ENCODE measurements at regions not wholly inside any gene's neighbourhood (a gene's known extent, or its start where the extent isn't known, plus 50 kb on each side); places are given as distances from the start of the nearest gene placed in this dataset.

DNA sequence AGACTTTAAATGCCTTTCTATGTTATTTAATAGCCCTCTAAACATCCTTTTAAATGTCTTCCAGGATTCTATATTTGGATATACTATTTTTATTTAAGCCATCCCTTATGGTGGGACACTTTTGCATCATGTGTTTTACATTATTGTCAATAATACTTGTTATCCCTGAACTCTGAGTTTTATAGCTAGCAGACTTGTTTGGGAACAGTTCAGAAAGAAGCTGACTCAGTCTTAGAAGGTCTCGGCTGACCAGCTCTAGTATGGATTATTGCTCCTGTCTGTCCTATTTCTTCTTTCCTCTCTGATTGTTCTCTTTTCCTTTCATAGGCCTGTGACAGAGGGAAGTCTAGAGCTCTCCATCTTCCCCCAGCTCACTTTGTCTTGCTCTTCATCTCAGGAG, 77.3 kb upstream of the CXCR4 start:
- intact Hi-C loops (cut with DNase I), result no loop called here
- no peaks in the 10 kb centered on the region for H3K36me3 ChIP-seq
- H3K4me1 ChIP-seq, result no peaks in the 10 kb centered on the region
- WGBS, 2 donors, result 60 to 72% methylated on average over 1 of the region's 1 CpG
- no peak for DNase-seq
- H3K27me3 ChIP-seq, result no peaks in the 10 kb centered on the region
- TF ChIP-seq, protein P1, sequence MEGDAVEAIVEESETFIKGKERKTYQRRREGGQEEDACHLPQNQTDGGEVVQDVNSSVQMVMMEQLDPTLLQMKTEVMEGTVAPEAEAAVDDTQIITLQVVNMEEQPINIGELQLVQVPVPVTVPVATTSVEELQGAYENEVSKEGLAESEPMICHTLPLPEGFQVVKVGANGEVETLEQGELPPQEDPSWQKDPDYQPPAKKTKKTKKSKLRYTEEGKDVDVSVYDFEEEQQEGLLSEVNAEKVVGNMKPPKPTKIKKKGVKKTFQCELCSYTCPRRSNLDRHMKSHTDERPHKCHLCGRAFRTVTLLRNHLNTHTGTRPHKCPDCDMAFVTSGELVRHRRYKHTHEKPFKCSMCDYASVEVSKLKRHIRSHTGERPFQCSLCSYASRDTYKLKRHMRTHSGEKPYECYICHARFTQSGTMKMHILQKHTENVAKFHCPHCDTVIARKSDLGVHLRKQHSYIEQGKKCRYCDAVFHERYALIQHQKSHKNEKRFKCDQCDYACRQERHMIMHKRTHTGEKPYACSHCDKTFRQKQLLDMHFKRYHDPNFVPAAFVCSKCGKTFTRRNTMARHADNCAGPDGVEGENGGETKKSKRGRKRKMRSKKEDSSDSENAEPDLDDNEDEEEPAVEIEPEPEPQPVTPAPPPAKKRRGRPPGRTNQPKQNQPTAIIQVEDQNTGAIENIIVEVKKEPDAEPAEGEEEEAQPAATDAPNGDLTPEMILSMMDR (IDR thresholded peaks at IDR 0.05), result no peak
- TF ChIP-seq POLR2AphosphoS5 (IDR thresholded peaks at IDR 0.05) (no peak), EP300 (IDR thresholded peaks at IDR 0.05) (no peak), POLR2A (IDR thresholded peaks at IDR 0.05) (no peak)
- no peaks in the 10 kb centered on the region for H3K9me3 ChIP-seq
- H3K4me3 ChIP-seq, result no peak overlapping the region
- no peak overlapping the region for H3K27ac ChIP-seq

DNA sequence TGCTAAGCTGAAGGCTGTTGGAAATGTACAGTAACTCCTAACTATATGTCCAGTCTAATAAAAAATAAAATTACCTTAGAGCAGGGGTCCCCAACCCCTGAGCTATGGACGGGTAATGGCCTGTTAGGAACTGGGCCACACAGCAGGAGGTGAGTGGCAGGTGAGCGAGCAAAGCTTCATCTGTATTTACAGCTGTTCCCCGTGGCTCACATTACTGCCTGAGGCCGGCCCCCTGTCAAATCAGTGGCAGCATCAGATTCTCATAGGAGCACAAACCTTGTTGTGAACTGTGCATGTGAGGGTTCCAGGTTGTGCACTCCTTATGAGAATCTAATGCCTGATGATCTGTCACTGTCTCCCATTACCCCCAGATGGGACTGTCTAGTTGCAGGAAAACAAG, 73.1 kb upstream of the CXCR4 start:
- intact Hi-C loops (cut with DNase I), result no loop called here
- TF ChIP-seq POLR2AphosphoS5 (IDR thresholded peaks at IDR 0.05) (no peak), POLR2A (IDR thresholded peaks at IDR 0.05) (no peak), EP300 (IDR thresholded peaks at IDR 0.05) (no peak)
- TF ChIP-seq, protein P1 (IDR thresholded peaks at IDR 0.05), result no peak
- H3K27ac ChIP-seq, result no peak overlapping the region
- H3K27me3 ChIP-seq, result no peaks in the 10 kb centered on the region
- H3K36me3 ChIP-seq, result no peaks in the 10 kb centered on the region
- H3K4me1 ChIP-seq, result no peaks in the 10 kb centered on the region
- no peaks in the 10 kb centered on the region for H3K9me3 ChIP-seq
- H3K4me3 ChIP-seq, result no peak overlapping the region
- no peak for DNase-seq
- WGBS, 2 donors, result 85 to 89% methylated on average over 4 of the region's 4 CpGs

DNA sequence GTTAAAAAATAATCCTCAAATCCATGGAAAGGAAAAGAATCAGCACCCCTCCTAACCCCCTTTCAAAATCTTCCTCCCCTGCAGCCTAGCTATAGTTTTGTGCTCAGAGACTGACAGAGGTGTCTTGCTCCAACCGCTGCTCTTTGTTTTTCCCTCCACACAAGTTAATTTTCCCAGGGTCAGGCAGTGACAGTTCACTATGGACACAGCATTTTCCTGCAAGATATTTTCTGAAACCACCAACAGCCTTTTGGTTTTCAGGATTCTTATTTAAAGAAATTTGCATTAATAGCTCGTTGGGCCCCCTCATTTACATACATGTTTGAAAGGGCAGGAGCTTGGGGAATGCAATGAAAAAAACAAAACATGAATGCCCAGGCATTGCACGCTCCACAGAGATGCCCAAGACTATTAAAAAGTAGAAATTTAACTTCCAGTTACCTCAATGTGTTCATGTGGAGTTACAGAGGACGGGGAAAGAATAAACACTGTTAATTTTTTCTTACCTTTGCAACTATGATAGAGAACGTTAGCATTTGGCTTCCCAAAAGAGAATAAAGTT, 71.4 kb upstream of the CXCR4 start:
- intact Hi-C loops (cut with DNase I), result no loop called here
- Histone ChIP-seq H3K27me3 (no peaks in the 10 kb centered on the region), H3K36me3 (no peaks in the 10 kb centered on the region), H3K9me3 (no peaks in the 10 kb centered on the region), H3K4me1 (no peaks in the 10 kb centered on the region), H3K4me3 (no peak overlapping the region), H3K27ac (no peak overlapping the region)
- WGBS, 2 donors, result 37 to 60% methylated on average over 5 of the region's 5 CpGs
- TF ChIP-seq POLR2A (IDR thresholded peaks at IDR 0.05), result no peak
- TF ChIP-seq EP300 (IDR thresholded peaks at IDR 0.05), result no peak
- TF ChIP-seq, protein P1 (IDR thresholded peaks at IDR 0.05), result no peak
- no peak for TF ChIP-seq POLR2AphosphoS5 (IDR thresholded peaks at IDR 0.05)
- no peak for DNase-seq

DNA sequence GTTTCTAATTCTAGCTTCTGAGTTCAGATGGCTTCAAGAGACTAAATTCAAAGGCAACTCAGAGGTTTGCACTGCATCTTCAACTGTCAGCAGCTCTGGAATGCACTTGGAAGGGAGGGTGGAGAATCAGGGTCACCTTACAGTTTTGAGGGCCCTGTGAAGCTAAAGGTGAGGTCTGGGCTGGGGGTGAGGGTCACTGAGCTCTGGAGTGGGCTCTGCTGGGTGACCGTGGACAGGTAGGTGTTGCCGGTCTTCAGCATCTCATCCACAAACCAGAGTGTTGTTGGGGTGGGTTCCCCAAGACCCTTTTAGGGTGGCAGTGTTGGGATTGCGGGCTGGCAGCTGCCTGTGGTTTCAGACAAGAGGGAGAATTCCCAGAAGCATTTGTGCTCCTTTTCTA, 70.1 kb upstream of the CXCR4 start:
- Histone ChIP-seq H3K27me3 (no peaks in the 10 kb centered on the region), H3K27ac (no peak overlapping the region), H3K9me3 (no peaks in the 10 kb centered on the region), H3K4me1 (no peaks in the 10 kb centered on the region), H3K4me3 (no peak overlapping the region), H3K36me3 (no peaks in the 10 kb centered on the region)
- intact Hi-C loops (cut with DNase I), result no loop called here
- no peak for TF ChIP-seq POLR2AphosphoS5 (IDR thresholded peaks at IDR 0.05)
- no peak for TF ChIP-seq POLR2A (IDR thresholded peaks at IDR 0.05)
- TF ChIP-seq, protein P1 (IDR thresholded peaks at IDR 0.05), result no peak
- no peak for TF ChIP-seq EP300 (IDR thresholded peaks at IDR 0.05)
- DNase-seq, result no peak
- WGBS, 2 donors, result 95 to 96% methylated on average over 3 of the region's 3 CpGs
